HG03571 (cell line): ENCODE measurements at regions not wholly inside any gene's neighbourhood (a gene's known extent, or its start where the extent isn't known, plus 50 kb on each side); places are given as distances from the start of the nearest gene placed in this dataset.
"Not testable (repeated sequence)": the region's sequence is repeated elsewhere in the genome, so short reads cannot be mapped to it uniquely, and the experiment has no call there.

Experiments
- ATAC-seq: cut with Tn5 transposase; IDR thresholded peaks from one replicate; pipeline ENCODE4 v1.9.1; 2021; ENCODE audit not compliant: unreplicated experiment

- ATAC-seq: no peak
Observed at GRCh38 chr4:156553659-156554058, 417.9 kb downstream of the PDGFC start.

GRCh38 chr4:156547891-156548290 is 423.7 kb downstream of the PDGFC start:
- ATAC-seq: no peak

GRCh38 chr4:156547439-156547838 is 424.2 kb downstream of the PDGFC start:
- no peak for ATAC-seq

GRCh38 chr4:156545003-156545785 is 426.4 kb downstream of the PDGFC start:
- ATAC-seq: no peak

- no peak for ATAC-seq
Observed at GRCh38 chr4:156539376-156539775, 432.2 kb downstream of the PDGFC start.

GRCh38 chr4:156538651-156539257 is 432.8 kb downstream of the PDGFC start:
- ATAC-seq: no peak

GRCh38 chr4:156538210-156538609 is 433.4 kb downstream of the PDGFC start:
- ATAC-seq: no peak

- ATAC-seq: no peak
Observed at GRCh38 chr4:156537286-156537685, 434.3 kb downstream of the PDGFC start.

GRCh38 chr4:156536661-156537060 is 434.9 kb downstream of the PDGFC start:
- ATAC-seq: no peak

GRCh38 chr4:156534205-156534604 is 437.4 kb downstream of the PDGFC start:
- no peak for ATAC-seq

- ATAC-seq: no peak
Observed at GRCh38 chr4:156528216-156528615, 443.4 kb downstream of the PDGFC start.

- ATAC-seq: no peak
Observed at GRCh38 chr4:156527237-156527993, 444.2 kb downstream of the PDGFC start.

GRCh38 chr4:156523991-156524390 is 447.6 kb downstream of the PDGFC start:
- no peak for ATAC-seq

- no peak for ATAC-seq
Observed at GRCh38 chr4:156523492-156523891, 448.1 kb downstream of the PDGFC start.

GRCh38 chr4:156521631-156522030 is 450.0 kb downstream of the PDGFC start:
- no peak for ATAC-seq

- no peak for ATAC-seq
Observed at GRCh38 chr4:156517956-156518355, 453.6 kb downstream of the PDGFC start.

- ATAC-seq: no peak
Observed at GRCh38 chr4:156517546-156517945, 454.1 kb downstream of the PDGFC start.

- ATAC-seq: no peak
Observed at GRCh38 chr4:156516698-156517097, 454.9 kb downstream of the PDGFC start.

- no peak for ATAC-seq
Observed at GRCh38 chr4:156515295-156515694, 456.3 kb downstream of the PDGFC start.

- no peak for ATAC-seq
Observed at GRCh38 chr4:156512622-156513021, 459.0 kb downstream of the PDGFC start.

GRCh38 chr4:156509921-156510320 is 461.7 kb downstream of the PDGFC start:
- ATAC-seq: not testable (repeated sequence)
